Heart left ventricle (tissue), 16 donors: ENCODE measurements at regions not wholly inside any gene's neighbourhood (a gene's known extent, or its start where the extent isn't known, plus 50 kb on each side); places are given as distances from the start of the nearest gene placed in this dataset.

Experiments used
- ATAC-seq, 4 donors: fragments of 200-7000 bp; cut with Tn5 transposase; one replicate each; pipeline ENCODE4 v1.9.1; 2020 to 2022; ENCODE audit warnings: moderate library complexity in 4 of 4, mild to moderate bottlenecking in 3 of 4, moderate number of reproducible peaks in 1 of 4
- DNase-seq, 5 donors: peaks; one replicate each; pipeline ENCODE4 v3.0.0-alpha.2; 2020
- H3K27ac ChIP-seq, 12 donors: fragments of 200-600 bp; sonication (generic) in 4 of 12; one replicate each; pipeline versions ENCODE4 v1.5.0 to v1.8.0; 2016 to 2022; ENCODE audit warnings: mild to moderate bottlenecking in 2 of 12
- H3K27me3 ChIP-seq, 9 donors: fragments of 200-600 bp; sonication (generic) in 2 of 9; one replicate each; pipeline versions ENCODE4 v1.5.1 to v1.8.0; 2016 to 2022; ENCODE audit warnings: mild to moderate bottlenecking in 3 of 9
- H3K36me3 ChIP-seq, 9 donors: fragments of 200-600 bp; sonication (generic) in 2 of 9; one replicate each; pipeline versions ENCODE4 v1.5.0 to v1.8.0; 2018 to 2022; ENCODE audit warnings: mild to moderate bottlenecking in 2 of 9
- H3K4me1 ChIP-seq, 12 donors: fragments of 200-600 bp; sonication (generic) in 4 of 12; one replicate each; pipeline versions ENCODE4 v1.5.0 to v1.8.0; 2016 to 2022; ENCODE audit warnings: mild to moderate bottlenecking in 3 of 12
- H3K4me3 ChIP-seq, 12 donors: fragments of 200-600 bp; sonication (generic) in 4 of 12; one replicate each; pipeline versions ENCODE4 v1.5.0 to v1.8.0; 2017 to 2022; ENCODE audit warnings: mild to moderate bottlenecking in 9 of 12, moderate library complexity in 4 of 12
- H3K9me3 ChIP-seq, 12 donors: fragments of 200-600 bp; sonication (generic) in 4 of 12; one replicate each; pipeline versions ENCODE4 v1.5.0 to v1.8.0; 2016 to 2022; ENCODE audit warnings: mild to moderate bottlenecking in 1 of 12
- POLR2A ChIP-seq, 2 donors: fragments of 450-650 bp; IDR thresholded peaks; one replicate each; pipeline ENCODE4 v1.6.1; 2017; ENCODE audit warnings: antibody characterized with exemption in 2 of 2, mild to moderate bottlenecking in 2 of 2, moderate library complexity in 2 of 2
- WGBS, 4 donors: extraction: QIAGEN DNeasy Blood & Tissue Kit in 2 of 4; methylation state at CpG; one replicate each; pipeline versions ENCODE4 v1.1.5 to v1.1.7; 2013 to 2018; 5-methylcytosine and 5-hydroxymethylcytosine counted together
- intact Hi-C, 10 donors: fragments of 100-400 bp; cut with DNase I; formaldehyde crosslinking; loops; one replicate each; pipeline versions ENCODE4 v1.11.1 to v1.14.2; 2022
- TF ChIP-seq, protein P1 (sequence below), 12 donors: fragments of 200-600 bp; sonication (generic) in 4 of 12; IDR thresholded peaks; one replicate each; pipeline versions ENCODE4 v1.5.0 to v1.8.0; 2018 to 2022; ENCODE audit warnings: antibody characterized with exemption in 12 of 12, mild to moderate bottlenecking in 5 of 12
- donor health status: ischemic (EF 13 %, LVEDD 7.1; RV severe dilation, severe dysfunction).
- donor health status: healthy with polysubstance abuse.
- donor health status: DM: no; HTN: yes; CAD: no.
- donor health status: DM: no; HTN: no; CAD: no.
- donor health status: ischemic (EF 25% LVEDD 6.9; RV normal size, moderate dysfunction).
- donor health status: ischemic (EF 25% LVEDD 5.7; RV mildly dilated, moderate dysfunction).
- donor health status: healthy.
- donor health status: DM: yes; HTN: yes; CAD: no.
- donor health status: ischemic (EF 35%, LVEDD 5.7; RV mildly dilated, moderate dysfunction).
- donor health status: nonischemic (EF 11% LVEDD 7.7; RV severe dilation, severe dysfunction).
- donor health status: DM: yes; HTN: yes; CAD: no.
- donor health status: PGD.
- donor health status: ischemic (EF 29% LVEDD 5.4; RV normal size, mild dysfunction).
- donor health status: nonischemic (EF 23%, LVEDD 6.1; RV moderate dilation, normal function).

DNA sequence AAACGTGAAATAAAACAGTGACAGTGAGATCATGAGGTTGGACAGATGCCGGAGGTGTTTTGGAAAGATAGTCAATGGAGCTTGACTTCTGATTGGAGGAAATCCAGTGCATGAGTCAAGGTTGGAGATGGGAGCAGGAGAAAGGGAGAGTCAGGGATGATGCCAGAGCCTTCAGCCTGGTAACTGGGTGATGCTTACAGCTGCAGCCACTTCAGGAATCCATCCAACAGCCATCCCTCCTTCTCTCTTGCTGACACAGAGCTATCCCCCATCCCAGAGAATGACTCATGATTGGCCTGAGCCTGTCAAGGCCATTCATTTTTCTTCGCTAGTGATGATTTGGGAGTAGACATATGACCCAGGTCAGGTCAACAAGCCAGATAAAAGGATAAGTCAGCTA is 112.8 kb downstream of the SAMD5 start:
- WGBS, 4 donors: 70 to 80% (median 72%) methylated on average over 3 of the region's 3 CpGs
- no peak for TF ChIP-seq POLR2A (IDR thresholded peaks at IDR 0.05)
- TF ChIP-seq, protein P1, sequence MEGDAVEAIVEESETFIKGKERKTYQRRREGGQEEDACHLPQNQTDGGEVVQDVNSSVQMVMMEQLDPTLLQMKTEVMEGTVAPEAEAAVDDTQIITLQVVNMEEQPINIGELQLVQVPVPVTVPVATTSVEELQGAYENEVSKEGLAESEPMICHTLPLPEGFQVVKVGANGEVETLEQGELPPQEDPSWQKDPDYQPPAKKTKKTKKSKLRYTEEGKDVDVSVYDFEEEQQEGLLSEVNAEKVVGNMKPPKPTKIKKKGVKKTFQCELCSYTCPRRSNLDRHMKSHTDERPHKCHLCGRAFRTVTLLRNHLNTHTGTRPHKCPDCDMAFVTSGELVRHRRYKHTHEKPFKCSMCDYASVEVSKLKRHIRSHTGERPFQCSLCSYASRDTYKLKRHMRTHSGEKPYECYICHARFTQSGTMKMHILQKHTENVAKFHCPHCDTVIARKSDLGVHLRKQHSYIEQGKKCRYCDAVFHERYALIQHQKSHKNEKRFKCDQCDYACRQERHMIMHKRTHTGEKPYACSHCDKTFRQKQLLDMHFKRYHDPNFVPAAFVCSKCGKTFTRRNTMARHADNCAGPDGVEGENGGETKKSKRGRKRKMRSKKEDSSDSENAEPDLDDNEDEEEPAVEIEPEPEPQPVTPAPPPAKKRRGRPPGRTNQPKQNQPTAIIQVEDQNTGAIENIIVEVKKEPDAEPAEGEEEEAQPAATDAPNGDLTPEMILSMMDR (IDR thresholded peaks at IDR 0.05): no peak
- DNase-seq (no peak), ATAC-seq (peak in 1 of 4 donors; percentile 31)
- Histone ChIP-seq H3K4me1 (no peaks in the 10 kb centered on the region), H3K27ac (no peak overlapping the region), H3K9me3 (no peaks in the 10 kb centered on the region), H3K4me3 (no peak overlapping the region), H3K36me3 (no peaks in the 10 kb centered on the region), H3K27me3 (no peaks in the 10 kb centered on the region)
- intact Hi-C loops: no loop called here

- intact Hi-C loops: no loop called here
- no peak for ATAC-seq
- H3K4me1 ChIP-seq: no peaks in the 10 kb centered on the region
Measured at GRCh38 chr6:147621961-147622360, 113.5 kb downstream of the SAMD5 start.

DNA sequence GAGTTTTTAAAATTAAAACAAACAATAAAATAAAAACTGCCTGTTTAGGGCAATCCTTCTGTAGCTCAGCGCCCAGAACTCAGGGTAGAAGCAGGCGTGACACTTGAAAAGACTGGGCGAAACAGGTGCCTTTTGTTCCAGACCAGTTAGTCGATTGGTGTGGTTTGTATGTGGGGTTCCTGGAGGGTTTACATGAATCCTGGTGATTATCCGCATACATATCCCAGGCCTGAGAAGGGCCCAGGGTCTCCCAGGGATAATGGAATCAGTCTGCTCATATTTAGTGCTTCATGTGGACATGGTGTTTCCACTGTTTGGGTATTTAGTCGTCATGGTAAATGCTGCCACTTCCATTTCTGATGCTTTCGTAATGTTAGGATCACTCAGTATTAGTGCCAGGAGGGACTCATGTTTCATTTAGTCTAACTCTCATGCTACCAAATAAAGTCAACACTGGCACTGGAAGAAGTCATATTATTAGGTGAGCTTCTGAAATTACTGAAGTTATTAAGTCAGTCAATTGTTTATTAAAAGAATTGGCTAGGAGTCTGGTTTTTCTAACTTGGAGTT is 116.5 kb downstream of the SAMD5 start:
- intact Hi-C loops: no loop called here
- H3K4me3 ChIP-seq: no peak overlapping the region
- no peak for ATAC-seq
- TF ChIP-seq, protein P1 (IDR thresholded peaks at IDR 0.05): no peak
- TF ChIP-seq POLR2A (IDR thresholded peaks at IDR 0.05): no peak
- H3K27me3 ChIP-seq: no peaks in the 10 kb centered on the region
- H3K36me3 ChIP-seq: no peaks in the 10 kb centered on the region
- no peaks in the 10 kb centered on the region for H3K4me1 ChIP-seq
- no peak for DNase-seq
- 92 to 96% (median 93%) methylated on average over 7 of the region's 7 CpGs for WGBS, 4 donors
- H3K27ac ChIP-seq: no peak overlapping the region
- H3K9me3 ChIP-seq: no peaks in the 10 kb centered on the region

More at GRCh38 chr6:147621961-147622360, 113.5 kb downstream of the SAMD5 start:
- no peaks in the 10 kb centered on the region for H3K27me3 ChIP-seq
- H3K4me3 ChIP-seq: no peak overlapping the region
- WGBS, 4 donors: 67 to 83% (median 74%) methylated on average over 2 of the region's 2 CpGs
- no peaks in the 10 kb centered on the region for H3K9me3 ChIP-seq
- H3K36me3 ChIP-seq: no peaks in the 10 kb centered on the region
- H3K27ac ChIP-seq: no peak overlapping the region
- no peak for DNase-seq
- TF ChIP-seq, protein P1 (IDR thresholded peaks at IDR 0.05): no peak
- TF ChIP-seq POLR2A (IDR thresholded peaks at IDR 0.05): no peak

- Histone ChIP-seq H3K36me3 (no peaks in the 10 kb centered on the region), H3K9me3 (no peaks in the 10 kb centered on the region), H3K27ac (no peak overlapping the region), H3K4me3 (no peak overlapping the region), H3K4me1 (no peaks in the 10 kb centered on the region), H3K27me3 (no peaks in the 10 kb centered on the region)
- DNase-seq (no peak), ATAC-seq (no peak)
- intact Hi-C loops: no loop called here
- TF ChIP-seq POLR2A (IDR thresholded peaks at IDR 0.05): no peak
- TF ChIP-seq, protein P1 (IDR thresholded peaks at IDR 0.05): no peak
- 77 to 85% (median 80%) methylated on average over 2 of the region's 2 CpGs for WGBS, 4 donors
Measured at GRCh38 chr6:147625946-147626345, 117.5 kb downstream of the SAMD5 start.
